ENCODE measurements at regions not wholly inside any gene's neighbourhood (a gene's known extent, or its start where the extent isn't known, plus 50 kb on each side); places are given as distances from the start of the nearest gene placed in this dataset.

DNA sequence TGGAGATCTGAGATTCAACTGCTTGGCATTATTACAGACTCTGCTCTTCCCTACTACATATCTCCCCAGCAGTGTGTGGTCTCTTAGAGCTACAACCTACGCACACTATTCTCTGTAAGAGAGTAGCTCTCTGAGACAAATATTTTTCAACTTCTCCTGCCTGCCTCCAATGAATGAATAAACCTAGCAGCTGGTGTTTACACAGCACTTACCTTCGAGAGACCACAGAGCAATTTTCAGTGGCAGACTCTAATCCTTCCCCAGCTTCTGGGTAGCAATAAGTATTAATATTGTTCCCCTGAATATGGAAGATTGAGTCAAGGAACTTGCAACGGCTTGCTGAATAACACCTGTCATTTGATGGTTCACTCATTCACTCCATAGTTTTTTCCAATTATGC is 350.9 kb upstream of the SPAG17 start:
- TF ChIP-seq POLR2A (IDR thresholded peaks at IDR 0.05) = no peak
- TF ChIP-seq, protein P1, sequence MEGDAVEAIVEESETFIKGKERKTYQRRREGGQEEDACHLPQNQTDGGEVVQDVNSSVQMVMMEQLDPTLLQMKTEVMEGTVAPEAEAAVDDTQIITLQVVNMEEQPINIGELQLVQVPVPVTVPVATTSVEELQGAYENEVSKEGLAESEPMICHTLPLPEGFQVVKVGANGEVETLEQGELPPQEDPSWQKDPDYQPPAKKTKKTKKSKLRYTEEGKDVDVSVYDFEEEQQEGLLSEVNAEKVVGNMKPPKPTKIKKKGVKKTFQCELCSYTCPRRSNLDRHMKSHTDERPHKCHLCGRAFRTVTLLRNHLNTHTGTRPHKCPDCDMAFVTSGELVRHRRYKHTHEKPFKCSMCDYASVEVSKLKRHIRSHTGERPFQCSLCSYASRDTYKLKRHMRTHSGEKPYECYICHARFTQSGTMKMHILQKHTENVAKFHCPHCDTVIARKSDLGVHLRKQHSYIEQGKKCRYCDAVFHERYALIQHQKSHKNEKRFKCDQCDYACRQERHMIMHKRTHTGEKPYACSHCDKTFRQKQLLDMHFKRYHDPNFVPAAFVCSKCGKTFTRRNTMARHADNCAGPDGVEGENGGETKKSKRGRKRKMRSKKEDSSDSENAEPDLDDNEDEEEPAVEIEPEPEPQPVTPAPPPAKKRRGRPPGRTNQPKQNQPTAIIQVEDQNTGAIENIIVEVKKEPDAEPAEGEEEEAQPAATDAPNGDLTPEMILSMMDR (IDR thresholded peaks at IDR 0.05) = no peak

All from esophagus squamous epithelium (tissue), 4 donors.